Sigmoid colon (tissue), 6 donors: ENCODE measurements at regions not wholly inside any gene's neighbourhood (a gene's known extent, or its start where the extent isn't known, plus 50 kb on each side); places are given as distances from the start of the nearest gene placed in this dataset.

ENCODE experiments used
- DNase-seq: peaks from one replicate; pipeline ENCODE4 v3.0.0-alpha.2; 2019
- H3K27ac ChIP-seq, 4 donors: fragments of 200-600 bp; sonication (generic); one replicate each; pipeline ENCODE4 v1.5.1; 2016 to 2019; ENCODE audit warnings: mild to moderate bottlenecking in 1 of 4
- H3K27me3 ChIP-seq, 3 donors: fragments of 200-600 bp; sonication (generic); one replicate each; pipeline ENCODE4 v1.5.1; 2019; ENCODE audit warnings: mild to moderate bottlenecking in 1 of 3
- H3K36me3 ChIP-seq, 4 donors: fragments of 200-600 bp; sonication (generic); one replicate each; pipeline ENCODE4 v1.5.1; 2016 to 2019
- H3K4me1 ChIP-seq, 4 donors: fragments of 200-600 bp; sonication (generic); one replicate each; pipeline ENCODE4 v1.5.1; 2017 to 2019
- H3K4me3 ChIP-seq, 4 donors: fragments of 200-600 bp; sonication (generic); one replicate each; pipeline ENCODE4 v1.5.1; 2017 to 2019; ENCODE audit warnings: mild to moderate bottlenecking in 2 of 4, moderate library complexity in 1 of 4
- H3K9me3 ChIP-seq, 4 donors: fragments of 200-600 bp in 3 of 4; sonication (generic) in 3 of 4; one replicate each; pipeline versions ENCODE4 v1.5.1 to v1.6.1; 2013 to 2019
- CTCF ChIP-seq, 4 experiments: fragments of 450-650 bp in 3 of 4; fragments of 200-600 bp in 1 of 4; IDR thresholded peaks; one replicate each; pipeline ENCODE4 v1.5.1; 2016 to 2019; ENCODE audit warnings: antibody characterized with exemption in 4 of 4, mild to moderate bottlenecking in 3 of 4, moderate library complexity in 2 of 4
- EP300 ChIP-seq, 4 donors: sonication (generic); formaldehyde crosslinking; IDR thresholded peaks; one replicate each; pipeline ENCODE4 v1.6.1; 2017; ENCODE audit warnings: antibody characterized with exemption in 4 of 4
- POLR2A ChIP-seq, 2 donors: fragments of 450-650 bp; IDR thresholded peaks; one replicate each; pipeline ENCODE4 v1.6.1; 2016; ENCODE audit warnings: antibody characterized with exemption in 2 of 2, mild to moderate bottlenecking in 2 of 2, moderate library complexity in 2 of 2
- POLR2AphosphoS5 ChIP-seq, 4 donors: sonication (generic); formaldehyde crosslinking; IDR thresholded peaks; one replicate each; pipeline ENCODE4 v1.6.1; 2017; ENCODE audit warnings: antibody characterized with exemption in 4 of 4
- WGBS, 2 donors: extraction: QIAGEN DNeasy Blood & Tissue Kit; methylation state at CpG; one replicate each; pipeline ENCODE4 v1.1.7; 2013; 5-methylcytosine and 5-hydroxymethylcytosine counted together
- intact Hi-C: fragments of 100-400 bp; cut with DNase I; formaldehyde crosslinking; loops from one replicate; pipeline ENCODE4 v1.15.1; 2023
- donor health status: healthy with polysubstance abuse.
- donor health status: healthy.

GRCh38 chr16:86806181-86806837, 228.0 kb downstream of the FOXL1 start:
- no peak overlapping the region for H3K27ac ChIP-seq
- no peaks in the 10 kb centered on the region for H3K36me3 ChIP-seq
- peaks cover 6 to 77% (median 18%) of the 10 kb centered on the region in 3 donors for H3K27me3 ChIP-seq
- H3K4me3 ChIP-seq: no peak overlapping the region
- intact Hi-C loops: no loop called here
- peak; percentile 50 for DNase-seq
- 83 to 90% methylated on average over 20 of the region's 20 CpGs for WGBS, 2 donors
- H3K9me3 ChIP-seq: peaks cover 0 to 3% (median 1%) of the 10 kb centered on the region in 4 donors
- no peak for TF ChIP-seq CTCF (IDR thresholded peaks at IDR 0.05)
- TF ChIP-seq POLR2AphosphoS5 (IDR thresholded peaks at IDR 0.05): no peak
- TF ChIP-seq EP300 (IDR thresholded peaks at IDR 0.05): no peak
- no peak for TF ChIP-seq POLR2A (IDR thresholded peaks at IDR 0.05)
- no peaks in the 10 kb centered on the region for H3K4me1 ChIP-seq

GRCh38 chr16:86806838-86807351, 228.5 kb downstream of the FOXL1 start:
- TF ChIP-seq POLR2AphosphoS5 (IDR thresholded peaks at IDR 0.05) (no peak), CTCF (IDR thresholded peaks at IDR 0.05) (no peak), EP300 (IDR thresholded peaks at IDR 0.05) (no peak), POLR2A (IDR thresholded peaks at IDR 0.05) (no peak)
- Histone ChIP-seq H3K9me3 (peaks cover 0 to 3% (median 1%) of the 10 kb centered on the region in 4 donors), H3K27ac (no peak overlapping the region), H3K27me3 (peaks cover 6 to 71% (median 18%) of the 10 kb centered on the region in 3 donors), H3K4me1 (no peaks in the 10 kb centered on the region), H3K36me3 (no peaks in the 10 kb centered on the region), H3K4me3 (no peak overlapping the region)
- 47 to 56% methylated on average over 22 of the region's 22 CpGs for WGBS, 2 donors
- DNase-seq: peak; percentile 38
- intact Hi-C loops: no loop called here

GRCh38 chr16:86808863-86809444, 230.6 kb downstream of the FOXL1 start:
- Histone ChIP-seq H3K27ac (no peak overlapping the region), H3K4me1 (no peaks in the 10 kb centered on the region), H3K9me3 (no peaks in the 10 kb centered on the region), H3K36me3 (no peaks in the 10 kb centered on the region), H3K27me3 (peaks cover 3 to 62% (median 18%) of the 10 kb centered on the region in 3 donors), H3K4me3 (no peak overlapping the region)
- intact Hi-C loops: no loop called here
- 83 to 87% methylated on average over 18 of the region's 18 CpGs for WGBS, 2 donors
- DNase-seq: no peak
- TF ChIP-seq POLR2A (IDR thresholded peaks at IDR 0.05) (no peak), POLR2AphosphoS5 (IDR thresholded peaks at IDR 0.05) (no peak), CTCF (IDR thresholded peaks at IDR 0.05) (no peak), EP300 (IDR thresholded peaks at IDR 0.05) (no peak)

GRCh38 chr16:86809458-86809955, 231.2 kb downstream of the FOXL1 start:
- no peak for TF ChIP-seq POLR2AphosphoS5 (IDR thresholded peaks at IDR 0.05)
- TF ChIP-seq CTCF (IDR thresholded peaks at IDR 0.05): no peak
- TF ChIP-seq POLR2A (IDR thresholded peaks at IDR 0.05): no peak
- no peak for TF ChIP-seq EP300 (IDR thresholded peaks at IDR 0.05)
- 71 to 80% methylated on average over 8 of the region's 8 CpGs for WGBS, 2 donors
- intact Hi-C loops: no loop called here

More at GRCh38 chr16:86809458-86809955, 231.2 kb downstream of the FOXL1 start:
- H3K9me3 ChIP-seq: no peaks in the 10 kb centered on the region
- H3K36me3 ChIP-seq: no peaks in the 10 kb centered on the region
- peaks cover 3 to 58% (median 18%) of the 10 kb centered on the region in 3 donors for H3K27me3 ChIP-seq
- no peak overlapping the region for H3K4me3 ChIP-seq
- H3K4me1 ChIP-seq: no peaks in the 10 kb centered on the region
- no peak overlapping the region for H3K27ac ChIP-seq
- no peak for DNase-seq
